NT2/D1 (cell line): ENCODE measurements at regions not wholly inside any gene's neighbourhood (a gene's known extent, or its start where the extent isn't known, plus 50 kb on each side); places are given as distances from the start of the nearest gene placed in this dataset.

Source experiments
- SUZ12 ChIP-seq: IDR thresholded peaks from 2 replicates; pipeline ENCODE4 v1.6.1; 2011; ENCODE audit not compliant: insufficient read length, insufficient read depth; ENCODE audit errors: extremely low read depth
- ZNF274 ChIP-seq: IDR thresholded peaks from 2 replicates; pipeline ENCODE4 v1.6.1; 2011; ENCODE audit warnings: mild to moderate bottlenecking, low read depth, low read length

DNA sequence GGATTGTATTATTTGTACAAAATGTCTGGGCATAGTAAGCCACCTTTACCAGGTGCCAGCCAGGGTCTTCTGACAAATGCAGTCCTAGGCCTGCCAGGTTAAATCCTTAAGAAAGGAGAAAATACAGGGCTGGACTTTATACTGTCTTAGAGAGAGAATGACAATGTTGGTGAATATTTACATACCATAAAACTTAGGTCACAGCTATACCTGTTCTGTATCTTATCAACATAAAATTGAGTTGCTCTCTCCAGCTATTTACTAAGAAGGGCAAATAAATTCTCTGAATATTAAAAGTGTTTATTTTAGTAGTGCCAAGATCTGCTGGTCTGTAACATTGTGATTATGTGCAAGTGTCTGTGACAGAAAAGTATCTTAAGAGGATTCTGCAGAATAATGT is 971.1 kb downstream of the AACS start:
- TF ChIP-seq ZNF274 (no peak), SUZ12 (no peak)
